HL-60 (cell line): ENCODE measurements at regions not wholly inside any gene's neighbourhood (a gene's known extent, or its start where the extent isn't known, plus 50 kb on each side); places are given as distances from the start of the nearest gene placed in this dataset.

ENCODE experiments used
- DNase-seq, 2 experiments: peaks; one replicate each; pipeline ENCODE4 v3.0.0-alpha.2; 2010 to 2020; ENCODE audit warnings: low read depth in 1 of 2, low spot score in 1 of 2
- H3K27ac ChIP-seq: fragments of 250-450 bp; sonication (Bioruptor Pico); replicated peaks from 2 replicates; pipeline ENCODE4 v1.5.1; 2020; ENCODE audit warnings: mild to moderate bottlenecking, moderate library complexity
- H3K27me3 ChIP-seq: fragments of 250-450 bp; sonication (Bioruptor Pico); 2 replicates; pipeline ENCODE4 v1.5.1; 2021; ENCODE audit warnings: mild to moderate bottlenecking, moderate library complexity; ENCODE audit not compliant: insufficient read depth, poor library complexity, severe bottlenecking
- H3K4me3 ChIP-seq: replicated peaks from 2 replicates; pipeline ENCODE4 v1.5.1; 2011; ENCODE audit warnings: mild to moderate bottlenecking, control low read depth, low read length; ENCODE audit not compliant: insufficient read depth
- GABPA ChIP-seq: IDR thresholded peaks from 2 replicates; pipeline ENCODE4 v1.6.1; 2012; ENCODE audit warnings: low read depth
- POLR2AphosphoS5 ChIP-seq: IDR thresholded peaks from 2 replicates; pipeline ENCODE4 v1.6.1; 2012; ENCODE audit warnings: low read depth
- SPI1 ChIP-seq: IDR thresholded peaks from 2 replicates; pipeline ENCODE4 v1.6.1; 2012; ENCODE audit warnings: low read depth, mild to moderate bottlenecking, borderline replicate concordance
- TF ChIP-seq, protein P1 (sequence below): IDR thresholded peaks from one replicate; pipeline ENCODE4 v1.5.1; 2011; ENCODE audit warnings: low read length, control low read depth, inconsistent platforms; ENCODE audit not compliant: insufficient read depth
- TF ChIP-seq, protein P2 (sequence below): IDR thresholded peaks from 2 replicates; pipeline ENCODE4 v1.6.1; 2012; ENCODE audit warnings: low read depth; ENCODE audit not compliant: insufficient replicate concordance

DNA sequence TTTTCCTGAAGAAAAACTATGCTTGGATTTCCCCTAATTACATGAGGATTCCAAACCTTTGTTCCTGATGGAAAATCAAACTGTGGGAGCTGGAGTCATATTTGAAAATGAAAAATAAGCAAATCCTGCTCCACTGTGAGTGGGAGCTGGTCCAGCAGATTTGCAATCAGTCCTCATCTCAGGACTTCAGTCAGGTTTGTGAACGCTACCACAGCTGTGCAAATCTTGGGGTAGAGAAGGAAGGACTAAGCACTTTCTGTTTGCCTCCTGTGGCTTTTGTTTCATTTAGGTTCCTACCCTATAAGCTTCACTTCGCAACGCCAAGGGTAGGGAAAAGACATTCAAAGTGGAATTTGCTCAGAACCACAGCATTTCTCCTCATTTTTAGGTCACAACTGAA is 238.2 kb downstream of the TUSC7 start:
- H3K4me3 ChIP-seq, result no peak overlapping the region
- no peak overlapping the region for H3K27ac ChIP-seq
- no peaks in the 10 kb centered on the region for H3K27me3 ChIP-seq
- TF ChIP-seq, protein P1, sequence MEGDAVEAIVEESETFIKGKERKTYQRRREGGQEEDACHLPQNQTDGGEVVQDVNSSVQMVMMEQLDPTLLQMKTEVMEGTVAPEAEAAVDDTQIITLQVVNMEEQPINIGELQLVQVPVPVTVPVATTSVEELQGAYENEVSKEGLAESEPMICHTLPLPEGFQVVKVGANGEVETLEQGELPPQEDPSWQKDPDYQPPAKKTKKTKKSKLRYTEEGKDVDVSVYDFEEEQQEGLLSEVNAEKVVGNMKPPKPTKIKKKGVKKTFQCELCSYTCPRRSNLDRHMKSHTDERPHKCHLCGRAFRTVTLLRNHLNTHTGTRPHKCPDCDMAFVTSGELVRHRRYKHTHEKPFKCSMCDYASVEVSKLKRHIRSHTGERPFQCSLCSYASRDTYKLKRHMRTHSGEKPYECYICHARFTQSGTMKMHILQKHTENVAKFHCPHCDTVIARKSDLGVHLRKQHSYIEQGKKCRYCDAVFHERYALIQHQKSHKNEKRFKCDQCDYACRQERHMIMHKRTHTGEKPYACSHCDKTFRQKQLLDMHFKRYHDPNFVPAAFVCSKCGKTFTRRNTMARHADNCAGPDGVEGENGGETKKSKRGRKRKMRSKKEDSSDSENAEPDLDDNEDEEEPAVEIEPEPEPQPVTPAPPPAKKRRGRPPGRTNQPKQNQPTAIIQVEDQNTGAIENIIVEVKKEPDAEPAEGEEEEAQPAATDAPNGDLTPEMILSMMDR, result no peak
- TF ChIP-seq GABPA, result no peak
- TF ChIP-seq POLR2AphosphoS5, result no peak
- TF ChIP-seq SPI1, result no peak
- TF ChIP-seq, protein P2, sequence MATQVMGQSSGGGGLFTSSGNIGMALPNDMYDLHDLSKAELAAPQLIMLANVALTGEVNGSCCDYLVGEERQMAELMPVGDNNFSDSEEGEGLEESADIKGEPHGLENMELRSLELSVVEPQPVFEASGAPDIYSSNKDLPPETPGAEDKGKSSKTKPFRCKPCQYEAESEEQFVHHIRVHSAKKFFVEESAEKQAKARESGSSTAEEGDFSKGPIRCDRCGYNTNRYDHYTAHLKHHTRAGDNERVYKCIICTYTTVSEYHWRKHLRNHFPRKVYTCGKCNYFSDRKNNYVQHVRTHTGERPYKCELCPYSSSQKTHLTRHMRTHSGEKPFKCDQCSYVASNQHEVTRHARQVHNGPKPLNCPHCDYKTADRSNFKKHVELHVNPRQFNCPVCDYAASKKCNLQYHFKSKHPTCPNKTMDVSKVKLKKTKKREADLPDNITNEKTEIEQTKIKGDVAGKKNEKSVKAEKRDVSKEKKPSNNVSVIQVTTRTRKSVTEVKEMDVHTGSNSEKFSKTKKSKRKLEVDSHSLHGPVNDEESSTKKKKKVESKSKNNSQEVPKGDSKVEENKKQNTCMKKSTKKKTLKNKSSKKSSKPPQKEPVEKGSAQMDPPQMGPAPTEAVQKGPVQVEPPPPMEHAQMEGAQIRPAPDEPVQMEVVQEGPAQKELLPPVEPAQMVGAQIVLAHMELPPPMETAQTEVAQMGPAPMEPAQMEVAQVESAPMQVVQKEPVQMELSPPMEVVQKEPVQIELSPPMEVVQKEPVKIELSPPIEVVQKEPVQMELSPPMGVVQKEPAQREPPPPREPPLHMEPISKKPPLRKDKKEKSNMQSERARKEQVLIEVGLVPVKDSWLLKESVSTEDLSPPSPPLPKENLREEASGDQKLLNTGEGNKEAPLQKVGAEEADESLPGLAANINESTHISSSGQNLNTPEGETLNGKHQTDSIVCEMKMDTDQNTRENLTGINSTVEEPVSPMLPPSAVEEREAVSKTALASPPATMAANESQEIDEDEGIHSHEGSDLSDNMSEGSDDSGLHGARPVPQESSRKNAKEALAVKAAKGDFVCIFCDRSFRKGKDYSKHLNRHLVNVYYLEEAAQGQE, result no peak
- DNase-seq, result no peak

DNA sequence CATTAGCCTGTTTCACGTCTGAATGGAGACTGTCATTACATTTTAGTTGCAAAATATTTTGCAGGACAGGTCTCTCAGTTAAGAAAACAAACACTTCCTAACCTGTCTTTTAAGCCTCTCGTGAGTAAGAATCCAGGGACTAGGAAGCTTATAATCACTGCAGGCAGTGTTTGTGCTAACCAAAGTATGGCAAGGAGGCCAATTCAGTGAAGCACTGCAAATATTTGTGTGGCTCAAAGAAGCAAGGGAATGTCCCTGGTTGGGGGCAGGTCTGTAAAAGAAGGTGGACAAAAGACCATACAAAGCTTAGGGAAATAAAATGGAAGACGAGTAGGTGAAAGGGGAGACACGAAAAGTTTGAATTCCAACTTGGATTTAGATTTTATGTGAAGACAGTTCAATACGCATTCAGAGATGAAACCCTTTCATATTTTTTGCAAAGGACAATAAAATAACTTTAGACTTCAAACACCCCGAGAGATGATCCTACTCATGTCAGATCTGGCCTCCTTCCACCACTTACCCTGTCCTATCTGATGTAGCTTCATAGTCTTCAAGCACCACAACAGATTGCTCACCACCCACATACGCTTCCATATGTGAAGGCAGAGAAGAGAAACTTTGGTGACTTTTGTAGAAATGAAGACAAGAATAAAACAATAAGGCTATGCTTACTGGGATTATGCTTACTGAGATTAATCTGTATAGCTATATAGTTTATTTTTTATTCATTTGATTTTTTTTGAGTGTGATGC is 240.9 kb downstream of the TUSC7 start:
- DNase-seq, result no peak
- no peak overlapping the region for H3K27ac ChIP-seq
- H3K27me3 ChIP-seq, result no peaks in the 10 kb centered on the region
- H3K4me3 ChIP-seq, result no peak overlapping the region
- TF ChIP-seq POLR2AphosphoS5 (no peak), GABPA (no peak), SPI1 (no peak)
- TF ChIP-seq, protein P2, result no peak
- TF ChIP-seq, protein P1, result no peak

DNA sequence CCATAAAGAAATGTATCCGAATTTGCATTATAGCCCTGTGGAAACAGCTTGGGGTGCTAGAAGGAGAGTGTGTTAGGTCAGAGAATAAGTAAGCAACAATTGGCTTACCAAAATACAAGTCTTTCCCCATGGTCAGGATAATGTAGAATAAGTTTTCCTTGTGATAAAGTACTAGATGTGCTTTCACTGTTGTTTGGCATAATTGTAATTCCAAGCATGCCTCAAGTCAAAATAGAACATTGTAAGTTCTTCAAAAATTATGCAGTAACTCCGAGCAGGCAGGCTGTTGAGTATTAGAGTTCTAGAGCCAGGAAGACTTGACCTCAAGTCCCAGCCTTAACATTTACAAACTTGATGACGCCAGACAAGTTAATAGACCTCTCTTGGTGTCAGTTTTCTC is 242.0 kb downstream of the TUSC7 start:
- TF ChIP-seq, protein P2, result no peak
- TF ChIP-seq SPI1 (no peak), GABPA (no peak), POLR2AphosphoS5 (no peak)
- TF ChIP-seq, protein P1, result no peak
- Histone ChIP-seq H3K4me3 (no peak overlapping the region), H3K27ac (no peak overlapping the region), H3K27me3 (no peaks in the 10 kb centered on the region)
- no peak for DNase-seq
